ENCODE measurements at regions not wholly inside any gene's neighbourhood (a gene's known extent, or its start where the extent isn't known, plus 50 kb on each side); places are given as distances from the start of the nearest gene placed in this dataset.
"Not testable (repeated sequence)": the region's sequence is repeated elsewhere in the genome, so short reads cannot be mapped to it uniquely, and the experiment has no call there.

- H4K20me1 ChIP-seq (ENCODE audit: insufficient read depth); POLR2A ChIA-PET; H3K36me3 ChIP-seq (replicated peaks in 1 of 2; ENCODE audit: control insufficient read depth in 1 of 2, insufficient read depth in 2 of 2, low read length in 1 of 2); H3K4me3 ChIP-seq (ENCODE audit: low read depth in 2 of 2, low read length in 1 of 2); H2AFZ ChIP-seq (ENCODE audit: low read depth); H3F3A ChIP-seq (replicated peaks; ENCODE audit: insufficient read depth); H3K79me2 ChIP-seq (ENCODE audit: insufficient read depth); H3K27me3 ChIP-seq (ENCODE audit: insufficient read depth); H3K9me3 ChIP-seq; H3K27ac ChIP-seq (ENCODE audit: low read depth in 2 of 2, low read length in 1 of 2); H3K9me2 ChIP-seq; H3K4me1 ChIP-seq (ENCODE audit: control insufficient read depth in 1 of 2, insufficient read depth in 2 of 2, low read depth in 1 of 2, low read length in 1 of 2); CTCF ChIA-PET; DNase-seq; H3K9ac ChIP-seq; H3K4me2 ChIP-seq: not testable (repeated sequence)
- 40% methylated on average over 1 of the region's 2 CpGs for WGBS (ENCODE audit: low lambda C conversion rate)
Observed at GRCh38 chr1:146479188-146479587, 250.4 kb upstream of the NOTCH2NLA start.

- H3K4me2 ChIP-seq; H2AFZ ChIP-seq (ENCODE audit: low read depth); H3K27ac ChIP-seq (ENCODE audit: low read depth in 2 of 2, low read length in 1 of 2); CTCF ChIA-PET; H3K9me2 ChIP-seq; POLR2A ChIA-PET; H3K4me1 ChIP-seq (ENCODE audit: control insufficient read depth in 1 of 2, insufficient read depth in 2 of 2, low read depth in 1 of 2, low read length in 1 of 2); H4K20me1 ChIP-seq (ENCODE audit: insufficient read depth); H3K27me3 ChIP-seq (ENCODE audit: insufficient read depth); H3K36me3 ChIP-seq (replicated peaks in 1 of 2; ENCODE audit: control insufficient read depth in 1 of 2, insufficient read depth in 2 of 2, low read length in 1 of 2); H3K79me2 ChIP-seq (ENCODE audit: insufficient read depth); H3K9me3 ChIP-seq; H3K9ac ChIP-seq; H3K4me3 ChIP-seq (ENCODE audit: low read depth in 2 of 2, low read length in 1 of 2); H3F3A ChIP-seq (replicated peaks; ENCODE audit: insufficient read depth): not testable (repeated sequence)
- 40% methylated on average over 8 of the region's 12 CpGs for WGBS (ENCODE audit: low lambda C conversion rate)
- TF ChIP-seq CTCF (IDR thresholded peaks at IDR 0.05) (peak; percentile 62), RAD21 (IDR thresholded peaks at IDR 0.05; ENCODE audit: low read length) (peak; percentile 62), SMC3 (IDR thresholded peaks at IDR 0.05; ENCODE audit: low read depth, low read length) (peak; percentile 55)
- peak; percentile 3 for DNase-seq
Observed at GRCh38 chr1:146478125-146478720, 249.4 kb upstream of the NOTCH2NLA start.

- H3K27me3 ChIP-seq (ENCODE audit: insufficient read depth); CTCF ChIA-PET; H3K9ac ChIP-seq; H3K9me2 ChIP-seq; H3K79me2 ChIP-seq (ENCODE audit: insufficient read depth); H3F3A ChIP-seq (replicated peaks; ENCODE audit: insufficient read depth); H3K4me3 ChIP-seq (ENCODE audit: low read depth in 2 of 2, low read length in 1 of 2); H3K4me1 ChIP-seq (ENCODE audit: control insufficient read depth in 1 of 2, insufficient read depth in 2 of 2, low read depth in 1 of 2, low read length in 1 of 2); H4K20me1 ChIP-seq (ENCODE audit: insufficient read depth); H2AFZ ChIP-seq (ENCODE audit: low read depth); POLR2A ChIA-PET; H3K9me3 ChIP-seq; H3K36me3 ChIP-seq (replicated peaks in 1 of 2; ENCODE audit: control insufficient read depth in 1 of 2, insufficient read depth in 2 of 2, low read length in 1 of 2); H3K4me2 ChIP-seq; DNase-seq; H3K27ac ChIP-seq (ENCODE audit: low read depth in 2 of 2, low read length in 1 of 2): not testable (repeated sequence)
- 42% methylated on average over 4 of the region's 4 CpGs for WGBS (ENCODE audit: low lambda C conversion rate)
Observed at GRCh38 chr1:146475086-146475485, 246.3 kb upstream of the NOTCH2NLA start.

GRCh38 chr1:146474216-146474615, 245.4 kb upstream of the NOTCH2NLA start:
- H3K79me2 ChIP-seq (ENCODE audit: insufficient read depth); H3K27me3 ChIP-seq (ENCODE audit: insufficient read depth); H3K36me3 ChIP-seq (replicated peaks in 1 of 2; ENCODE audit: control insufficient read depth in 1 of 2, insufficient read depth in 2 of 2, low read length in 1 of 2); H3K4me2 ChIP-seq; H3K9me2 ChIP-seq; H2AFZ ChIP-seq (ENCODE audit: low read depth); H3K4me1 ChIP-seq (ENCODE audit: control insufficient read depth in 1 of 2, insufficient read depth in 2 of 2, low read depth in 1 of 2, low read length in 1 of 2); POLR2A ChIA-PET; H3K9ac ChIP-seq; H3K27ac ChIP-seq (ENCODE audit: low read depth in 2 of 2, low read length in 1 of 2); H3F3A ChIP-seq (replicated peaks; ENCODE audit: insufficient read depth); H3K9me3 ChIP-seq; CTCF ChIA-PET; DNase-seq; H3K4me3 ChIP-seq (ENCODE audit: low read depth in 2 of 2, low read length in 1 of 2); H4K20me1 ChIP-seq (ENCODE audit: insufficient read depth): not testable (repeated sequence)
- WGBS (ENCODE audit: low lambda C conversion rate), result 78% methylated on average over 6 of the region's 6 CpGs

Data from SK-N-SH (cell line).